Breast epithelium (tissue), 3 donors: ENCODE measurements at regions not wholly inside any gene's neighbourhood (a gene's known extent, or its start where the extent isn't known, plus 50 kb on each side); places are given as distances from the start of the nearest gene placed in this dataset.

ENCODE experiments used
- CTCF ChIP-seq, 3 donors: fragments of 450-650 bp; IDR thresholded peaks; one replicate each; pipeline ENCODE4 v1.5.1; 2016 to 2017; ENCODE audit warnings: antibody characterized with exemption in 3 of 3, mild to moderate bottlenecking in 3 of 3, moderate library complexity in 3 of 3
- POLR2A ChIP-seq: fragments of 450-650 bp; IDR thresholded peaks from one replicate; pipeline ENCODE4 v1.6.1; 2016; ENCODE audit warnings: antibody characterized with exemption, mild to moderate bottlenecking, moderate library complexity

- no peak for TF ChIP-seq CTCF (IDR thresholded peaks at IDR 0.05)
- no peak for TF ChIP-seq POLR2A
Measured at GRCh38 chrX:40521868-40522450, 58.8 kb upstream of the ATP6AP2 start.
